Astrocyte (in vitro differentiated cells and primary cell): ENCODE measurements at regions not wholly inside any gene's neighbourhood (a gene's known extent, or its start where the extent isn't known, plus 50 kb on each side); places are given as distances from the start of the nearest gene placed in this dataset.

Experiments used
- CTCF ChIP-seq: IDR thresholded peaks from 2 replicates; pipeline ENCODE4 v1.5.1; 2011; ENCODE audit warnings: low read depth, mild to moderate bottlenecking, inconsistent platforms, low read length, moderate library complexity; ENCODE audit not compliant: insufficient read depth
- EZH2 ChIP-seq: IDR thresholded peaks from 2 replicates; pipeline ENCODE4 v1.6.1; 2012; ENCODE audit warnings: mild to moderate bottlenecking, low read length, inconsistent platforms; ENCODE audit not compliant: insufficient read depth

DNA sequence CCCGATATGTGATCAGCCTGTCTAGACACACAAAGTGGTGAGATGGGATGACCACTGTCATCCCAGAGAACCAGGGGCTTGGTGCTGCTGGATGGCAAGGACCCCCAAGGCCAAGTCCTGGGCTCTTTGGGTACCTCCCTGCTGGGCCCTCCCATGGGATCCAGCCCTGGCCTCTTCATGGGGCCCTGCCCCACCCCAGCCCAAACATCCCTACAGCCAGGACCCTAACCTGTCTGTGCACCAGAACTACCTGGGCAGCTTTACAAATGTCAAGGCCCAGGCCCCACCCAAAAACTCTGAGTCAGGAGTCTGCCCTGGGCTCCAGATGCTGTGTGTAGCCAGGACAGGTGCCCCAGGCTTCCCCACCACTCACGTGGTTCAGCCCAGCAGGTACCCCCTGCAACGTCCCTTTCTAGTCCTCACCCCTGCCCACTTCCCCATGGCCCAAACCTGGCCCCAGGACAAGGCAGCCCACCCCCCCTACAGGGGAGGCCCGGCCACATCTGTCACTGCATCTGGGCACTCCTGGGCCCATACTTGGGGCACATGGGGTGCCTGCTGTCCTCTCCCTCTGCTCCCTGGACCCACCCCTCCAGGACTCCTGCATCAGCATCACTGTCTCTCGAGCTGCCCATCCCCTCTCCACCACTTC is 233.5 kb downstream of the TUBA3C start:
- TF ChIP-seq CTCF, result no peak
- TF ChIP-seq EZH2, result no peak
